ENCODE measurements at regions not wholly inside any gene's neighbourhood (a gene's known extent, or its start where the extent isn't known, plus 50 kb on each side); places are given as distances from the start of the nearest gene placed in this dataset.

- H3K4me1 Mint-ChIP-seq (ENCODE audit: insufficient read depth, unreplicated experiment), result no peaks in the 10 kb centered on the region
- DNase-seq (ENCODE audit: unreplicated experiment), result no peak
- POLR2A ChIA-PET, result no interaction called here
- CTCF ChIA-PET, result no interaction called here
- no peak overlapping the region for H3K27ac Mint-ChIP-seq (ENCODE audit: low read depth, unreplicated experiment)
- H3K27me3 Mint-ChIP-seq (ENCODE audit: insufficient read depth, unreplicated experiment), result peaks cover 50% of the 10 kb centered on the region
- no TSS peak for BruUV-seq (replicated peaks)
- H3K9me3 Mint-ChIP-seq (ENCODE audit: unreplicated experiment), result no peaks in the 10 kb centered on the region
- no peak for TF ChIP-seq CTCF (IDR thresholded peaks at IDR 0.05; ENCODE audit: unreplicated experiment)
- no peaks in the 10 kb centered on the region for H3K36me3 Mint-ChIP-seq (ENCODE audit: insufficient read depth, unreplicated experiment)
- no peak overlapping the region for H3K4me3 Mint-ChIP-seq (ENCODE audit: unreplicated experiment)
- intact Hi-C loops (cut with micrococcal nuclease), result no loop called here
These were observed 331.2 kb upstream of the SFSWAP start for GRCh38 chr12:131379738-131380137.

- H3K4me3 Mint-ChIP-seq (ENCODE audit: unreplicated experiment), result no peak overlapping the region
- no peak for DNase-seq (ENCODE audit: unreplicated experiment)
- CTCF ChIA-PET, result no interaction called here
- H3K27ac Mint-ChIP-seq (ENCODE audit: low read depth, unreplicated experiment), result no peak overlapping the region
- H3K36me3 Mint-ChIP-seq (ENCODE audit: insufficient read depth, unreplicated experiment), result no peaks in the 10 kb centered on the region
- no TSS peak for BruUV-seq (replicated peaks)
- H3K9me3 Mint-ChIP-seq (ENCODE audit: unreplicated experiment), result no peaks in the 10 kb centered on the region
- POLR2A ChIA-PET, result no interaction called here
- H3K27me3 Mint-ChIP-seq (ENCODE audit: insufficient read depth, unreplicated experiment), result peaks cover 57% of the 10 kb centered on the region
- no peak for TF ChIP-seq CTCF (IDR thresholded peaks at IDR 0.05; ENCODE audit: unreplicated experiment)
- H3K4me1 Mint-ChIP-seq (ENCODE audit: insufficient read depth, unreplicated experiment), result no peaks in the 10 kb centered on the region
- intact Hi-C loops (cut with micrococcal nuclease), result no loop called here
These were observed 330.5 kb upstream of the SFSWAP start for GRCh38 chr12:131380220-131380964.

- ChIA-PET CTCF (no interaction called here), POLR2A (no interaction called here)
- Mint-ChIP-seq H3K9me3 (ENCODE audit: unreplicated experiment) (no peaks in the 10 kb centered on the region), H3K4me3 (ENCODE audit: unreplicated experiment) (no peak overlapping the region), H3K36me3 (ENCODE audit: insufficient read depth, unreplicated experiment) (no peaks in the 10 kb centered on the region), H3K27me3 (ENCODE audit: insufficient read depth, unreplicated experiment) (peaks cover 62% of the 10 kb centered on the region), H3K27ac (ENCODE audit: low read depth, unreplicated experiment) (no peak overlapping the region), H3K4me1 (ENCODE audit: insufficient read depth, unreplicated experiment) (no peaks in the 10 kb centered on the region)
- no peak for DNase-seq (ENCODE audit: unreplicated experiment)
- no TSS peak for BruUV-seq (replicated peaks)
- intact Hi-C loops (cut with micrococcal nuclease), result no loop called here
- TF ChIP-seq CTCF (IDR thresholded peaks at IDR 0.05; ENCODE audit: unreplicated experiment), result no peak
These were observed 329.8 kb upstream of the SFSWAP start for GRCh38 chr12:131380965-131381705.

- no TSS peak for BruUV-seq (replicated peaks)
- intact Hi-C loops (cut with micrococcal nuclease), result no loop called here
- H3K36me3 Mint-ChIP-seq (ENCODE audit: insufficient read depth, unreplicated experiment), result no peaks in the 10 kb centered on the region
These were observed 329.0 kb upstream of the SFSWAP start for GRCh38 chr12:131381716-131382430.

More at GRCh38 chr12:131381716-131382430, 329.0 kb upstream of the SFSWAP start:
- no peaks in the 10 kb centered on the region for H3K9me3 Mint-ChIP-seq (ENCODE audit: unreplicated experiment)
- H3K4me1 Mint-ChIP-seq (ENCODE audit: insufficient read depth, unreplicated experiment), result no peaks in the 10 kb centered on the region
- POLR2A ChIA-PET, result no interaction called here
- no peak for TF ChIP-seq CTCF (IDR thresholded peaks at IDR 0.05; ENCODE audit: unreplicated experiment)
- DNase-seq (ENCODE audit: unreplicated experiment), result no peak
- CTCF ChIA-PET, result no interaction called here
- no peak overlapping the region for H3K27ac Mint-ChIP-seq (ENCODE audit: low read depth, unreplicated experiment)
- H3K4me3 Mint-ChIP-seq (ENCODE audit: unreplicated experiment), result no peak overlapping the region
- H3K27me3 Mint-ChIP-seq (ENCODE audit: insufficient read depth, unreplicated experiment), result peaks cover 57% of the 10 kb centered on the region

All from MCF 10A (cell line).